ENCODE measurements at regions not wholly inside any gene's neighbourhood (a gene's known extent, or its start where the extent isn't known, plus 50 kb on each side); places are given as distances from the start of the nearest gene placed in this dataset.
"Not testable (repeated sequence)": the region's sequence is repeated elsewhere in the genome, so short reads cannot be mapped to it uniquely, and the experiment has no call there.

- H3K27me3 ChIP-seq (ENCODE audit: insufficient read depth, insufficient read length); DNase-seq (ENCODE audit: low read depth, low spot score); H3K4me3 ChIP-seq (ENCODE audit: insufficient read length, low read depth); H3K36me3 ChIP-seq (ENCODE audit: insufficient read depth, insufficient read length, low read length); H3K4me1 ChIP-seq (ENCODE audit: insufficient read depth, insufficient read length); H3K9me3 ChIP-seq (ENCODE audit: insufficient read depth, low read length); H3K9ac ChIP-seq (ENCODE audit: insufficient read length, low read depth): not testable (repeated sequence)
These were observed 56.1 kb downstream of the ZNF22 start for GRCh38 chr10:45056806-45057205.

DNA sequence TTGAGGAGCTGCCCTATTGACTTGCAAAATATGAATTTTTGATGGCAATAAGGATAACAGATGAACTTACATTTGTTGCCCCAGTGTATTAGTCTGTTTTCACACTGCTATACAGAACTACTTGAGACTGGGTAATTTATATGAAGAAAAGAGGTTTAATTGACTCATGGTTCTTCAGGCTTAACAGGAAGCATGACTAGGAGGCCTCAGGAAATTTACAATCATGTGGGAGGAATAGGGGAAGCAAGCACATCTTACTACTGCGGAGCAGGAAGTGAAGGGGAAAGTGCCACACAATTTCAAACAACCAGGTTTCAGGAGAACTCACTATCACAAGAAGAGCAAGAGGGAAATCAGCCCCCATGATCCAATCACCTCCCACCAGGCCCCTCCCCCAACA, 57.9 kb downstream of the ZNF22 start:
- no peaks in the 10 kb centered on the region for H3K36me3 ChIP-seq (ENCODE audit: insufficient read depth, insufficient read length, low read length)
- TF ChIP-seq YY1 (IDR thresholded peaks at IDR 0.05; ENCODE audit: insufficient read depth, insufficient read length) (no peak), ZNF274 (IDR thresholded peaks at IDR 0.05; ENCODE audit: low read depth, low read length) (no peak), SUZ12 (IDR thresholded peaks at IDR 0.05; ENCODE audit: extremely low read depth, insufficient read depth, insufficient read length) (no peak)
- H3K9ac ChIP-seq (ENCODE audit: insufficient read length, low read depth), result no peak overlapping the region
- H3K9me3 ChIP-seq (ENCODE audit: insufficient read depth, low read length), result no peaks in the 10 kb centered on the region
- DNase-seq (ENCODE audit: low read depth, low spot score), result no peak
- H3K27me3 ChIP-seq (ENCODE audit: insufficient read depth, insufficient read length), result no peaks in the 10 kb centered on the region
- no peaks in the 10 kb centered on the region for H3K4me1 ChIP-seq (ENCODE audit: insufficient read depth, insufficient read length)
- H3K4me3 ChIP-seq (ENCODE audit: insufficient read length, low read depth), result no peak overlapping the region

GRCh38 chr10:45058992-45059561, 58.4 kb downstream of the ZNF22 start:
- DNase-seq (ENCODE audit: low read depth, low spot score), result no peak
- Histone ChIP-seq H3K4me3 (ENCODE audit: insufficient read length, low read depth) (no peak overlapping the region), H3K9me3 (ENCODE audit: insufficient read depth, low read length) (no peaks in the 10 kb centered on the region), H3K4me1 (ENCODE audit: insufficient read depth, insufficient read length) (no peaks in the 10 kb centered on the region), H3K36me3 (ENCODE audit: insufficient read depth, insufficient read length, low read length) (no peaks in the 10 kb centered on the region), H3K27me3 (ENCODE audit: insufficient read depth, insufficient read length) (no peaks in the 10 kb centered on the region), H3K9ac (ENCODE audit: insufficient read length, low read depth) (no peak overlapping the region)
- TF ChIP-seq YY1 (IDR thresholded peaks at IDR 0.05; ENCODE audit: insufficient read depth, insufficient read length) (no peak), SUZ12 (IDR thresholded peaks at IDR 0.05; ENCODE audit: extremely low read depth, insufficient read depth, insufficient read length) (no peak), ZNF274 (IDR thresholded peaks at IDR 0.05; ENCODE audit: low read depth, low read length) (no peak)

DNA sequence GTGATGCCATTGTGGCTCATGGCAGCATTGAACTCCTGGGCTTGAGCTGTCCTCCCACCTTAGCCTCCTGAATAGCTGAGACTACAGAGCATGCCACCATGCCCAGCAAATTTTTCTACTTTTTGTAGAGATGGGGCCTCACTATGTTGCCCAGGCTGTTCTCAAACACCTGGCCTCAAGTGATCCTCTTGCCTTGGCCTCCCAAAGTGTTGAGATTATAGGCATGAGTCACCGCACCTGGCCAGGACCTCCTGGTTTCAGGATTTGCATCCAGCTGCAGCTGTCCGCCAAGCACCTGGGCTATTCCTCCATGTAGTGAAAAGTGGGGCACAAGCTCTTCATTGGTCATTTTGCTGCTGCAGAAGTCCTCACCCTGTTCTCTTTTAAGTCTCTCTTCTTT, 58.9 kb downstream of the ZNF22 start:
- no peak overlapping the region for H3K4me3 ChIP-seq (ENCODE audit: insufficient read length, low read depth)
- no peak for DNase-seq (ENCODE audit: low read depth, low spot score)
- no peaks in the 10 kb centered on the region for H3K27me3 ChIP-seq (ENCODE audit: insufficient read depth, insufficient read length)
- no peaks in the 10 kb centered on the region for H3K9me3 ChIP-seq (ENCODE audit: insufficient read depth, low read length)
- H3K4me1 ChIP-seq (ENCODE audit: insufficient read depth, insufficient read length), result no peaks in the 10 kb centered on the region
- no peaks in the 10 kb centered on the region for H3K36me3 ChIP-seq (ENCODE audit: insufficient read depth, insufficient read length, low read length)
- TF ChIP-seq ZNF274 (IDR thresholded peaks at IDR 0.05; ENCODE audit: low read depth, low read length), result no peak
- no peak for TF ChIP-seq YY1 (IDR thresholded peaks at IDR 0.05; ENCODE audit: insufficient read depth, insufficient read length)
- no peak for TF ChIP-seq SUZ12 (IDR thresholded peaks at IDR 0.05; ENCODE audit: extremely low read depth, insufficient read depth, insufficient read length)
- H3K9ac ChIP-seq (ENCODE audit: insufficient read length, low read depth), result no peak overlapping the region

- H3K36me3 ChIP-seq (ENCODE audit: insufficient read depth, insufficient read length, low read length), result no peaks in the 10 kb centered on the region
- H3K27me3 ChIP-seq (ENCODE audit: insufficient read depth, insufficient read length), result no peaks in the 10 kb centered on the region
- H3K9me3 ChIP-seq (ENCODE audit: insufficient read depth, low read length), result no peaks in the 10 kb centered on the region
- no peak for TF ChIP-seq YY1 (IDR thresholded peaks at IDR 0.05; ENCODE audit: insufficient read depth, insufficient read length)
- TF ChIP-seq ZNF274 (IDR thresholded peaks at IDR 0.05; ENCODE audit: low read depth, low read length), result no peak
- no peak for TF ChIP-seq SUZ12 (IDR thresholded peaks at IDR 0.05; ENCODE audit: extremely low read depth, insufficient read depth, insufficient read length)
- no peaks in the 10 kb centered on the region for H3K4me1 ChIP-seq (ENCODE audit: insufficient read depth, insufficient read length)
- no peak overlapping the region for H3K4me3 ChIP-seq (ENCODE audit: insufficient read length, low read depth)
- no peak for DNase-seq (ENCODE audit: low read depth, low spot score)
- no peak overlapping the region for H3K9ac ChIP-seq (ENCODE audit: insufficient read length, low read depth)
These were observed 61.3 kb downstream of the ZNF22 start for GRCh38 chr10:45061982-45062381.

- no peaks in the 10 kb centered on the region for H3K36me3 ChIP-seq (ENCODE audit: insufficient read depth, insufficient read length, low read length)
- no peaks in the 10 kb centered on the region for H3K9me3 ChIP-seq (ENCODE audit: insufficient read depth, low read length)
- H3K9ac ChIP-seq (ENCODE audit: insufficient read length, low read depth), result no peak overlapping the region
- no peak overlapping the region for H3K4me3 ChIP-seq (ENCODE audit: insufficient read length, low read depth)
- no peaks in the 10 kb centered on the region for H3K27me3 ChIP-seq (ENCODE audit: insufficient read depth, insufficient read length)
- TF ChIP-seq YY1 (IDR thresholded peaks at IDR 0.05; ENCODE audit: insufficient read depth, insufficient read length) (no peak), SUZ12 (IDR thresholded peaks at IDR 0.05; ENCODE audit: extremely low read depth, insufficient read depth, insufficient read length) (no peak), ZNF274 (IDR thresholded peaks at IDR 0.05; ENCODE audit: low read depth, low read length) (no peak)
- H3K4me1 ChIP-seq (ENCODE audit: insufficient read depth, insufficient read length), result no peaks in the 10 kb centered on the region
- DNase-seq (ENCODE audit: low read depth, low spot score), result no peak
These were observed 63.0 kb downstream of the ZNF22 start for GRCh38 chr10:45063591-45064231.

GRCh38 chr10:45064998-45065397, 64.3 kb downstream of the ZNF22 start:
- H3K4me1 ChIP-seq (ENCODE audit: insufficient read depth, insufficient read length), result no peaks in the 10 kb centered on the region
- no peak for DNase-seq (ENCODE audit: low read depth, low spot score)
- H3K9ac ChIP-seq (ENCODE audit: insufficient read length, low read depth), result no peak overlapping the region
- TF ChIP-seq ZNF274 (IDR thresholded peaks at IDR 0.05; ENCODE audit: low read depth, low read length) (no peak), YY1 (IDR thresholded peaks at IDR 0.05; ENCODE audit: insufficient read depth, insufficient read length) (no peak), SUZ12 (IDR thresholded peaks at IDR 0.05; ENCODE audit: extremely low read depth, insufficient read depth, insufficient read length) (no peak)
- H3K27me3 ChIP-seq (ENCODE audit: insufficient read depth, insufficient read length), result no peaks in the 10 kb centered on the region
- H3K36me3 ChIP-seq (ENCODE audit: insufficient read depth, insufficient read length, low read length), result no peaks in the 10 kb centered on the region
- no peaks in the 10 kb centered on the region for H3K9me3 ChIP-seq (ENCODE audit: insufficient read depth, low read length)
- no peak overlapping the region for H3K4me3 ChIP-seq (ENCODE audit: insufficient read length, low read depth)

Measured in NT2/D1 (cell line).